Neural cell (in vitro differentiated cells): ENCODE measurements at regions not wholly inside any gene's neighbourhood (a gene's known extent, or its start where the extent isn't known, plus 50 kb on each side); places are given as distances from the start of the nearest gene placed in this dataset.

Source experiments
- POLR2AphosphoS5 ChIP-seq: IDR thresholded peaks from 2 replicates; pipeline ENCODE4 v1.6.1; 2012
- TF ChIP-seq, protein P1 (sequence below): IDR thresholded peaks from 2 replicates; pipeline ENCODE4 v1.6.1; 2012; ENCODE audit warnings: borderline replicate concordance
- TF ChIP-seq, protein P2 (sequence below): fragments of 450-650 bp; IDR thresholded peaks from 2 replicates; pipeline ENCODE4 v1.5.1; 2014; ENCODE audit warnings: antibody characterized with exemption, mild to moderate bottlenecking, moderate library complexity; ENCODE audit not compliant: poor library complexity, severe bottlenecking

DNA sequence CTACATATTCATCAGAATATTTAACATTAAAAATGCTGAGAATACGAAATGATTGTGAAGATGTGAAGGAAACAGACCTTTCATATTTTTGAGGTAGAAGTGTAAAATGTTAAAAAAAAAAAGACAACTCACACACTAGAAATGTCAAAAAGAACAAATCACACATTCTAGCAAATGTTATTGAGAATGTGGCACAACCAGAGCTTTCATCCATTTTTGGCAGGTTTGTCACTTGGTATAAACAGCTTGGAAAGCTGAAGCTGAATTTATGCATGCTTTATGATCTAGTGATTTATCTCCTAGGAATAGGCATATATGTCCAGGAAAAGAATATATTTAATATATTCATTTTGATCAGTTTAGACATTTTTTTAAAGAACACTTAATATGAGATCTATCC lies 784.9 kb upstream of the GHITM start:
- TF ChIP-seq, protein P1, sequence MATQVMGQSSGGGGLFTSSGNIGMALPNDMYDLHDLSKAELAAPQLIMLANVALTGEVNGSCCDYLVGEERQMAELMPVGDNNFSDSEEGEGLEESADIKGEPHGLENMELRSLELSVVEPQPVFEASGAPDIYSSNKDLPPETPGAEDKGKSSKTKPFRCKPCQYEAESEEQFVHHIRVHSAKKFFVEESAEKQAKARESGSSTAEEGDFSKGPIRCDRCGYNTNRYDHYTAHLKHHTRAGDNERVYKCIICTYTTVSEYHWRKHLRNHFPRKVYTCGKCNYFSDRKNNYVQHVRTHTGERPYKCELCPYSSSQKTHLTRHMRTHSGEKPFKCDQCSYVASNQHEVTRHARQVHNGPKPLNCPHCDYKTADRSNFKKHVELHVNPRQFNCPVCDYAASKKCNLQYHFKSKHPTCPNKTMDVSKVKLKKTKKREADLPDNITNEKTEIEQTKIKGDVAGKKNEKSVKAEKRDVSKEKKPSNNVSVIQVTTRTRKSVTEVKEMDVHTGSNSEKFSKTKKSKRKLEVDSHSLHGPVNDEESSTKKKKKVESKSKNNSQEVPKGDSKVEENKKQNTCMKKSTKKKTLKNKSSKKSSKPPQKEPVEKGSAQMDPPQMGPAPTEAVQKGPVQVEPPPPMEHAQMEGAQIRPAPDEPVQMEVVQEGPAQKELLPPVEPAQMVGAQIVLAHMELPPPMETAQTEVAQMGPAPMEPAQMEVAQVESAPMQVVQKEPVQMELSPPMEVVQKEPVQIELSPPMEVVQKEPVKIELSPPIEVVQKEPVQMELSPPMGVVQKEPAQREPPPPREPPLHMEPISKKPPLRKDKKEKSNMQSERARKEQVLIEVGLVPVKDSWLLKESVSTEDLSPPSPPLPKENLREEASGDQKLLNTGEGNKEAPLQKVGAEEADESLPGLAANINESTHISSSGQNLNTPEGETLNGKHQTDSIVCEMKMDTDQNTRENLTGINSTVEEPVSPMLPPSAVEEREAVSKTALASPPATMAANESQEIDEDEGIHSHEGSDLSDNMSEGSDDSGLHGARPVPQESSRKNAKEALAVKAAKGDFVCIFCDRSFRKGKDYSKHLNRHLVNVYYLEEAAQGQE = no peak
- TF ChIP-seq, protein P2, sequence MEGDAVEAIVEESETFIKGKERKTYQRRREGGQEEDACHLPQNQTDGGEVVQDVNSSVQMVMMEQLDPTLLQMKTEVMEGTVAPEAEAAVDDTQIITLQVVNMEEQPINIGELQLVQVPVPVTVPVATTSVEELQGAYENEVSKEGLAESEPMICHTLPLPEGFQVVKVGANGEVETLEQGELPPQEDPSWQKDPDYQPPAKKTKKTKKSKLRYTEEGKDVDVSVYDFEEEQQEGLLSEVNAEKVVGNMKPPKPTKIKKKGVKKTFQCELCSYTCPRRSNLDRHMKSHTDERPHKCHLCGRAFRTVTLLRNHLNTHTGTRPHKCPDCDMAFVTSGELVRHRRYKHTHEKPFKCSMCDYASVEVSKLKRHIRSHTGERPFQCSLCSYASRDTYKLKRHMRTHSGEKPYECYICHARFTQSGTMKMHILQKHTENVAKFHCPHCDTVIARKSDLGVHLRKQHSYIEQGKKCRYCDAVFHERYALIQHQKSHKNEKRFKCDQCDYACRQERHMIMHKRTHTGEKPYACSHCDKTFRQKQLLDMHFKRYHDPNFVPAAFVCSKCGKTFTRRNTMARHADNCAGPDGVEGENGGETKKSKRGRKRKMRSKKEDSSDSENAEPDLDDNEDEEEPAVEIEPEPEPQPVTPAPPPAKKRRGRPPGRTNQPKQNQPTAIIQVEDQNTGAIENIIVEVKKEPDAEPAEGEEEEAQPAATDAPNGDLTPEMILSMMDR = no peak
- no peak for TF ChIP-seq POLR2AphosphoS5
